ENCODE measurements at regions not wholly inside any gene's neighbourhood (a gene's known extent, or its start where the extent isn't known, plus 50 kb on each side); places are given as distances from the start of the nearest gene placed in this dataset.

GRCh38 chr4:181509073-181509472, 734.1 kb upstream of the TENM3 start:
- no peak for DNase-seq
- no peaks in the 10 kb centered on the region for H3K27me3 ChIP-seq (ENCODE audit: control insufficient read depth, insufficient read depth)
- no peak for ATAC-seq

GRCh38 chr4:181517491-181517890, 725.7 kb upstream of the TENM3 start:
- no peak for ATAC-seq
- no peaks in the 10 kb centered on the region for H3K9me3 ChIP-seq (ENCODE audit: control insufficient read depth, low read length)
- no peak for DNase-seq
- no peak overlapping the region for H3K4me3 ChIP-seq (ENCODE audit: low read length)
- WGBS: 81% methylated on average over 3 of the region's 3 CpGs
- no peaks in the 10 kb centered on the region for H3K4me1 ChIP-seq (ENCODE audit: control insufficient read depth, insufficient read depth, low read length)
- intact Hi-C loops (cut with DNase I): no loop called here
- H3K27me3 ChIP-seq (ENCODE audit: control insufficient read depth, insufficient read depth): no peaks in the 10 kb centered on the region
- H3K27ac ChIP-seq (ENCODE audit: low read length): no peak overlapping the region

More at GRCh38 chr4:181509073-181509472, 734.1 kb upstream of the TENM3 start:
- intact Hi-C loops (cut with DNase I): no loop called here
- H3K4me1 ChIP-seq (ENCODE audit: control insufficient read depth, insufficient read depth, low read length): no peaks in the 10 kb centered on the region
- WGBS: 61% methylated on average over 6 of the region's 6 CpGs
- H3K9me3 ChIP-seq (ENCODE audit: control insufficient read depth, low read length): no peaks in the 10 kb centered on the region
- H3K4me3 ChIP-seq (ENCODE audit: low read length): no peak overlapping the region
- H3K27ac ChIP-seq (ENCODE audit: low read length): no peak overlapping the region

GRCh38 chr4:181520790-181521189, 722.4 kb upstream of the TENM3 start:
- WGBS: 91% methylated on average over 4 of the region's 4 CpGs
- Histone ChIP-seq H3K4me3 (ENCODE audit: low read length) (no peak overlapping the region), H3K27ac (ENCODE audit: low read length) (no peak overlapping the region), H3K27me3 (ENCODE audit: control insufficient read depth, insufficient read depth) (no peaks in the 10 kb centered on the region), H3K9me3 (ENCODE audit: control insufficient read depth, low read length) (no peaks in the 10 kb centered on the region), H3K4me1 (ENCODE audit: control insufficient read depth, insufficient read depth, low read length) (no peaks in the 10 kb centered on the region)
- ATAC-seq (no peak), DNase-seq (no peak)
- intact Hi-C loops (cut with DNase I): loop anchor here in 1 of 4 donors (10.0 kb wide), 1 partner anchor 256 kb away; no protein-coding TSS in a partner anchor

- intact Hi-C loops (cut with DNase I): loop anchor here in 1 of 4 donors (10.0 kb wide), 1 partner anchor 259 kb away; no protein-coding TSS in a partner anchor
- Histone ChIP-seq H3K27me3 (ENCODE audit: control insufficient read depth, insufficient read depth) (no peaks in the 10 kb centered on the region), H3K27ac (ENCODE audit: low read length) (no peak overlapping the region), H3K4me3 (ENCODE audit: low read length) (no peak overlapping the region), H3K9me3 (ENCODE audit: control insufficient read depth, low read length) (no peaks in the 10 kb centered on the region), H3K4me1 (ENCODE audit: control insufficient read depth, insufficient read depth, low read length) (no peaks in the 10 kb centered on the region)
- DNase-seq (no peak), ATAC-seq (no peak)
- WGBS: 74% methylated on average over 8 of the region's 8 CpGs
These were observed 719.2 kb upstream of the TENM3 start for GRCh38 chr4:181523973-181524372.

GRCh38 chr4:181524499-181524898, 718.7 kb upstream of the TENM3 start:
- no peak for DNase-seq
- no peak overlapping the region for H3K27ac ChIP-seq (ENCODE audit: low read length)
- intact Hi-C loops (cut with DNase I): loop anchor here in 1 of 4 donors (10.0 kb wide), 1 partner anchor 260 kb away; no protein-coding TSS in a partner anchor
- H3K4me1 ChIP-seq (ENCODE audit: control insufficient read depth, insufficient read depth, low read length): no peaks in the 10 kb centered on the region
- no peaks in the 10 kb centered on the region for H3K9me3 ChIP-seq (ENCODE audit: control insufficient read depth, low read length)
- H3K27me3 ChIP-seq (ENCODE audit: control insufficient read depth, insufficient read depth): no peaks in the 10 kb centered on the region
- ATAC-seq: no peak
- WGBS: 71% methylated on average over 5 of the region's 5 CpGs
- H3K4me3 ChIP-seq (ENCODE audit: low read length): no peak overlapping the region

- 47% methylated on average over 3 of the region's 3 CpGs for WGBS
- Histone ChIP-seq H3K27ac (ENCODE audit: low read length) (no peak overlapping the region), H3K27me3 (ENCODE audit: control insufficient read depth, insufficient read depth) (no peaks in the 10 kb centered on the region), H3K4me3 (ENCODE audit: low read length) (no peak overlapping the region), H3K9me3 (ENCODE audit: control insufficient read depth, low read length) (no peaks in the 10 kb centered on the region), H3K4me1 (ENCODE audit: control insufficient read depth, insufficient read depth, low read length) (no peaks in the 10 kb centered on the region)
- DNase-seq: no peak
- intact Hi-C loops (cut with DNase I): loop anchor here in 3 of 4 donors (5.0 to 10.0 kb wide), 3 partner anchors 261 to 383 kb away; no protein-coding TSS in a partner anchor
- no peak for ATAC-seq
These were observed 717.6 kb upstream of the TENM3 start for GRCh38 chr4:181525634-181526033.

GRCh38 chr4:181528570-181529184, 714.5 kb upstream of the TENM3 start:
- intact Hi-C loops (cut with DNase I): loop anchor here in 3 of 4 donors (2.0 to 10.0 kb wide), 4 partner anchors 264 to 386 kb away; no protein-coding TSS in a partner anchor
- ATAC-seq: peak; percentile 52 to 70
- DNase-seq: peak; percentile 44 to 72 (median 63)
- no peak overlapping the region for H3K27ac ChIP-seq (ENCODE audit: low read length)
- no peak overlapping the region for H3K4me3 ChIP-seq (ENCODE audit: low read length)
- no peaks in the 10 kb centered on the region for H3K4me1 ChIP-seq (ENCODE audit: control insufficient read depth, insufficient read depth, low read length)
- 5% methylated on average over 4 of the region's 4 CpGs for WGBS
- no peaks in the 10 kb centered on the region for H3K27me3 ChIP-seq (ENCODE audit: control insufficient read depth, insufficient read depth)
- H3K9me3 ChIP-seq (ENCODE audit: control insufficient read depth, low read length): no peaks in the 10 kb centered on the region

- intact Hi-C loops (cut with DNase I): loop anchor here in 3 of 4 donors (2.0 to 10.0 kb wide), 4 partner anchors 265 to 387 kb away; no protein-coding TSS in a partner anchor
- Histone ChIP-seq H3K4me3 (ENCODE audit: low read length) (no peak overlapping the region), H3K4me1 (ENCODE audit: control insufficient read depth, insufficient read depth, low read length) (no peaks in the 10 kb centered on the region), H3K9me3 (ENCODE audit: control insufficient read depth, low read length) (no peaks in the 10 kb centered on the region), H3K27ac (ENCODE audit: low read length) (no peak overlapping the region), H3K27me3 (ENCODE audit: control insufficient read depth, insufficient read depth) (no peaks in the 10 kb centered on the region)
- 33% methylated on average over 4 of the region's 4 CpGs for whole genome bisulfite sequencing
- DNase-seq: no peak
- ATAC-seq: no peak
These were observed 713.7 kb upstream of the TENM3 start for GRCh38 chr4:181529537-181529936.

- Histone ChIP-seq H3K9me3 (ENCODE audit: control insufficient read depth, low read length) (no peaks in the 10 kb centered on the region), H3K27me3 (ENCODE audit: control insufficient read depth, insufficient read depth) (peaks cover 2% of the 10 kb centered on the region), H3K4me3 (ENCODE audit: low read length) (no peak overlapping the region), H3K27ac (ENCODE audit: low read length) (no peak overlapping the region), H3K4me1 (ENCODE audit: control insufficient read depth, insufficient read depth, low read length) (no peaks in the 10 kb centered on the region)
- DNase-seq (no peak), ATAC-seq (no peak)
- 81% methylated on average over 4 of the region's 4 CpGs for WGBS
- intact Hi-C loops (cut with DNase I): no loop called here
These were observed 706.9 kb upstream of the TENM3 start for GRCh38 chr4:181536196-181536746.

- Histone ChIP-seq H3K4me1 (ENCODE audit: control insufficient read depth, insufficient read depth, low read length) (no peaks in the 10 kb centered on the region), H3K9me3 (ENCODE audit: control insufficient read depth, low read length) (no peaks in the 10 kb centered on the region), H3K27ac (ENCODE audit: low read length) (no peak overlapping the region), H3K4me3 (ENCODE audit: low read length) (no peak overlapping the region), H3K27me3 (ENCODE audit: control insufficient read depth, insufficient read depth) (peaks cover 2% of the 10 kb centered on the region)
- 66% methylated on average over 5 of the region's 5 CpGs for WGBS
- DNase-seq (no peak), ATAC-seq (no peak)
- intact Hi-C loops (cut with DNase I): no loop called here
These were observed 706.3 kb upstream of the TENM3 start for GRCh38 chr4:181536811-181537434.

GRCh38 chr4:181538431-181538830, 704.8 kb upstream of the TENM3 start:
- Histone ChIP-seq H3K27me3 (ENCODE audit: control insufficient read depth, insufficient read depth) (peaks cover 2% of the 10 kb centered on the region), H3K4me1 (ENCODE audit: control insufficient read depth, insufficient read depth, low read length) (no peaks in the 10 kb centered on the region), H3K27ac (ENCODE audit: low read length) (no peak overlapping the region), H3K4me3 (ENCODE audit: low read length) (no peak overlapping the region), H3K9me3 (ENCODE audit: control insufficient read depth, low read length) (no peaks in the 10 kb centered on the region)
- 77% methylated on average over 3 of the region's 3 CpGs for WGBS
- ATAC-seq (no peak), DNase-seq (no peak)
- intact Hi-C loops (cut with DNase I): no loop called here
